Inferior parietal cortex (tissue), 1 donor: ENCODE measurements at regions not wholly inside any gene's neighbourhood (a gene's known extent, or its start where the extent isn't known, plus 50 kb on each side); places are given as distances from the start of the nearest gene placed in this dataset.

Experiments
- DNase-seq: peaks from one replicate; pipeline ENCODE4 v3.0.0-alpha.2; 2016; ENCODE audit errors: extremely low spot score

GRCh38 chr10:84047258-84048010, 91.9 kb upstream of the GHITM start:
- DNase-seq = no peak

- no peak for DNase-seq
Observed at GRCh38 chr10:84049645-84050011, 89.7 kb upstream of the GHITM start.

GRCh38 chr10:84053626-84054025, 85.7 kb upstream of the GHITM start:
- no peak for DNase-seq

GRCh38 chr10:84054743-84055142, 84.6 kb upstream of the GHITM start:
- no peak for DNase-seq

- DNase-seq = no peak
Observed at GRCh38 chr10:84059526-84059925, 79.8 kb upstream of the GHITM start.

- no peak for DNase-seq
Observed at GRCh38 chr10:84063440-84063839, 75.9 kb upstream of the GHITM start.

- no peak for DNase-seq
Observed at GRCh38 chr10:84065804-84066601, 73.3 kb upstream of the GHITM start.

GRCh38 chr10:84074521-84074920, 64.8 kb upstream of the GHITM start:
- no peak for DNase-seq

GRCh38 chr10:84075226-84076046, 63.9 kb upstream of the GHITM start:
- DNase-seq = no peak

- DNase-seq = peak; percentile 34
Observed at GRCh38 chr10:84076047-84076388, 63.3 kb upstream of the GHITM start.

- DNase-seq = no peak
Observed at GRCh38 chr10:84076540-84077195, 62.6 kb upstream of the GHITM start.

GRCh38 chr10:84077768-84078167, 61.5 kb upstream of the GHITM start:
- DNase-seq = no peak

GRCh38 chr10:84078771-84079170, 60.5 kb upstream of the GHITM start:
- DNase-seq = no peak

GRCh38 chr10:84084342-84084741, 55.0 kb upstream of the GHITM start:
- DNase-seq = no peak

- DNase-seq = no peak
Observed at GRCh38 chr10:84087202-84087601, 52.1 kb upstream of the GHITM start.

- no peak for DNase-seq
Observed at GRCh38 chr10:84088626-84089025, 50.7 kb upstream of the GHITM start.

- no peak for DNase-seq
Observed at GRCh38 chr10:84089162-84089561, 50.1 kb upstream of the GHITM start.
